ENCODE measurements at regions not wholly inside any gene's neighbourhood (a gene's known extent, or its start where the extent isn't known, plus 50 kb on each side); places are given as distances from the start of the nearest gene placed in this dataset.

DNA sequence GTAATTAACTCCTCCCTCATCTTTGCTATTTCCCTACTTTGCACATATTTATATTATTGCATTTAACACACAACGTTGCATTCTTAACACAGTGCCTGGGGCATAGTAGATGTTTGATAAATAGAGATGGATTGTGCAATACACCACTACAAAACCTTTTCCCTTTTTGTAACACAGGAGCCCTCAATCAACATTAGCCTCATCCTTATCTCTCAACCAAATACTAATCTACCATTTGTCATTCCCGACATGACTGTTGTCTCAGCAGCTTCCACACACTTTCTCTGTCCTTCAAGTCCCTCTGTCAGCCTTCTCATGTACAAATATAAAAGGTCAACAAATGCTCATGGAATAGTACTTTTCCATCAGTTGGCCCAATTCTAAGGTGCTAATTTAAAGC, 78.9 kb upstream of the KCNK2 start:
- Histone ChIP-seq H3K27ac (ENCODE audit: low read depth, low read length) (no peak overlapping the region), H3K23me2 (ENCODE audit: low read depth, low read length) (no peaks in the 10 kb centered on the region), H3K27me3 (replicated peaks in 1 of 4; ENCODE audit: control insufficient read depth in 3 of 4, extremely low read depth in 1 of 4, insufficient read depth in 3 of 4, low read length in 3 of 4) (no peaks in the 10 kb centered on the region), H3K79me1 (ENCODE audit: low read depth, low read length) (no peaks in the 10 kb centered on the region), H2BK12ac (ENCODE audit: low read depth, low read length) (no peak overlapping the region), H3K4me1 (replicated peaks in 1 of 4; ENCODE audit: control insufficient read depth in 3 of 4, insufficient read depth in 4 of 4, low read length in 3 of 4) (no peaks in the 10 kb centered on the region), H4K8ac (ENCODE audit: extremely low read depth, insufficient read depth, low read length) (no peak overlapping the region), H3K4me2 (ENCODE audit: insufficient read depth in 1 of 2, low read depth in 2 of 2, low read length in 2 of 2) (no peak overlapping the region), H4K91ac (replicated peaks; ENCODE audit: insufficient read length, low read length) (no peak overlapping the region), H2AFZ (ENCODE audit: low read length) (no peak overlapping the region), H4K5ac (ENCODE audit: insufficient read length, low read depth, low read length) (no peak overlapping the region), H3K4ac (replicated peaks; ENCODE audit: insufficient read length, low read depth, low read length) (no peak overlapping the region), H2BK5ac (ENCODE audit: low read depth, low read length) (no peak overlapping the region), H2BK120ac (replicated peaks; ENCODE audit: low read depth, low read length) (no peak overlapping the region), H2BK15ac (ENCODE audit: low read length) (no peak overlapping the region), H3K23ac (ENCODE audit: insufficient read length) (no peak overlapping the region), H3K79me2 (ENCODE audit: control insufficient read depth in 1 of 2, insufficient read depth in 2 of 2, low read length in 2 of 2) (no peaks in the 10 kb centered on the region), H3K56ac (replicated peaks; ENCODE audit: insufficient read length, low read depth, low read length) (no peak overlapping the region), H2BK20ac (ENCODE audit: low read length) (no peak overlapping the region), H3K18ac (ENCODE audit: extremely low read depth, low read length) (no peak overlapping the region), H3K9me3 (ENCODE audit: insufficient read depth in 2 of 2, low read depth in 1 of 2, low read length in 1 of 2) (no peaks in the 10 kb centered on the region), H3K36me3 (ENCODE audit: control insufficient read depth in 2 of 4, insufficient read depth in 4 of 4, low read length in 3 of 4) (no peaks in the 10 kb centered on the region), H3K4me3 (ENCODE audit: extremely low read depth in 1 of 4, insufficient read depth in 2 of 4, low read depth in 3 of 4, low read length in 4 of 4) (no peak overlapping the region), H3K9ac (replicated peaks in 1 of 4; ENCODE audit: extremely low read depth in 1 of 4, low read depth in 3 of 4, low read length in 3 of 4) (no peak overlapping the region), H3K14ac (ENCODE audit: insufficient read length) (no peak overlapping the region), H4K20me1 (replicated peaks in 1 of 2; ENCODE audit: control insufficient read depth in 1 of 2, insufficient read depth in 2 of 2, low read length in 2 of 2) (no peaks in the 10 kb centered on the region), H2AK5ac (ENCODE audit: low read depth, low read length) (no peak overlapping the region)
- POLR2A ChIA-PET (ENCODE audit: partially characterized antibody): no interaction called here
- CTCF ChIA-PET (ENCODE audit: partially characterized antibody): interaction anchor here (1.0 kb wide), 1 partner anchor 73 kb away, joined by 3 read pairs; no protein-coding TSS in a partner anchor
- DNase-seq (ENCODE audit: low read depth in 1 of 2, low spot score in 2 of 2): no peak
- 88% methylated on average over 2 of the region's 2 CpGs; no CpG with 5 or more reads in 1 of the 2 experiments for WGBS, 2 experiments (ENCODE audit: extremely low coverage in 1 of 2, insufficient coverage in 1 of 2, insufficient read length in 1 of 2, insufficient replicate concordance in 2 of 2, low coverage in 1 of 2, low lambda C conversion rate in 2 of 2, missing lambda C conversion rate in 1 of 2)
- FAIRE-seq: no peak
- TF ChIP-seq TAF1 (IDR thresholded peaks at IDR 0.05; ENCODE audit: low read depth, low read length) (no peak), TAF7 (optimal IDR thresholded peaks at IDR 0.05; ENCODE audit: borderline replicate concordance, low read depth, low read length) (no peak), KDM1A (IDR thresholded peaks at IDR 0.05; ENCODE audit: borderline replicate concordance, low read length) (no peak), POLR2AphosphoS5 (IDR thresholded peaks at IDR 0.05; ENCODE audit: low read depth, low read length) (no peak), ASH2L (IDR thresholded peaks at IDR 0.05; ENCODE audit: low read length) (no peak), SIRT6 (IDR thresholded peaks at IDR 0.05; ENCODE audit: low read length) (no peak), SIN3A (conservative IDR thresholded peaks at IDR 0.05 in 1 of 2, IDR thresholded peaks at IDR 0.05 in 1 of 2; ENCODE audit: low read depth in 1 of 2, low read length in 2 of 2) (no peak)
- TF ChIP-seq, protein P1, sequence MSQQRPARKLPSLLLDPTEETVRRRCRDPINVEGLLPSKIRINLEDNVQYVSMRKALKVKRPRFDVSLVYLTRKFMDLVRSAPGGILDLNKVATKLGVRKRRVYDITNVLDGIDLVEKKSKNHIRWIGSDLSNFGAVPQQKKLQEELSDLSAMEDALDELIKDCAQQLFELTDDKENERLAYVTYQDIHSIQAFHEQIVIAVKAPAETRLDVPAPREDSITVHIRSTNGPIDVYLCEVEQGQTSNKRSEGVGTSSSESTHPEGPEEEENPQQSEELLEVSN (IDR thresholded peaks at IDR 0.05): no peak
- TF ChIP-seq, protein P2, sequence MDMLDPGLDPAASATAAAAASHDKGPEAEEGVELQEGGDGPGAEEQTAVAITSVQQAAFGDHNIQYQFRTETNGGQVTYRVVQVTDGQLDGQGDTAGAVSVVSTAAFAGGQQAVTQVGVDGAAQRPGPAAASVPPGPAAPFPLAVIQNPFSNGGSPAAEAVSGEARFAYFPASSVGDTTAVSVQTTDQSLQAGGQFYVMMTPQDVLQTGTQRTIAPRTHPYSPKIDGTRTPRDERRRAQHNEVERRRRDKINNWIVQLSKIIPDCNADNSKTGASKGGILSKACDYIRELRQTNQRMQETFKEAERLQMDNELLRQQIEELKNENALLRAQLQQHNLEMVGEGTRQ (IDR thresholded peaks at IDR 0.05; ENCODE audit: low read length): no peak
- TF ChIP-seq, protein P3, sequence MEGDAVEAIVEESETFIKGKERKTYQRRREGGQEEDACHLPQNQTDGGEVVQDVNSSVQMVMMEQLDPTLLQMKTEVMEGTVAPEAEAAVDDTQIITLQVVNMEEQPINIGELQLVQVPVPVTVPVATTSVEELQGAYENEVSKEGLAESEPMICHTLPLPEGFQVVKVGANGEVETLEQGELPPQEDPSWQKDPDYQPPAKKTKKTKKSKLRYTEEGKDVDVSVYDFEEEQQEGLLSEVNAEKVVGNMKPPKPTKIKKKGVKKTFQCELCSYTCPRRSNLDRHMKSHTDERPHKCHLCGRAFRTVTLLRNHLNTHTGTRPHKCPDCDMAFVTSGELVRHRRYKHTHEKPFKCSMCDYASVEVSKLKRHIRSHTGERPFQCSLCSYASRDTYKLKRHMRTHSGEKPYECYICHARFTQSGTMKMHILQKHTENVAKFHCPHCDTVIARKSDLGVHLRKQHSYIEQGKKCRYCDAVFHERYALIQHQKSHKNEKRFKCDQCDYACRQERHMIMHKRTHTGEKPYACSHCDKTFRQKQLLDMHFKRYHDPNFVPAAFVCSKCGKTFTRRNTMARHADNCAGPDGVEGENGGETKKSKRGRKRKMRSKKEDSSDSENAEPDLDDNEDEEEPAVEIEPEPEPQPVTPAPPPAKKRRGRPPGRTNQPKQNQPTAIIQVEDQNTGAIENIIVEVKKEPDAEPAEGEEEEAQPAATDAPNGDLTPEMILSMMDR (IDR thresholded peaks at IDR 0.05; ENCODE audit: control extremely low read depth in 1 of 3, insufficient read depth in 1 of 3, low read depth in 1 of 3, low read length in 3 of 3): no peak
